ENCODE measurements at regions not wholly inside any gene's neighbourhood (a gene's known extent, or its start where the extent isn't known, plus 50 kb on each side); places are given as distances from the start of the nearest gene placed in this dataset.

- no peak for DNase-seq (ENCODE audit: low read depth)
Measured at GRCh38 chr12:46449316-46449715, 76.7 kb upstream of the SLC38A2 start.

DNA sequence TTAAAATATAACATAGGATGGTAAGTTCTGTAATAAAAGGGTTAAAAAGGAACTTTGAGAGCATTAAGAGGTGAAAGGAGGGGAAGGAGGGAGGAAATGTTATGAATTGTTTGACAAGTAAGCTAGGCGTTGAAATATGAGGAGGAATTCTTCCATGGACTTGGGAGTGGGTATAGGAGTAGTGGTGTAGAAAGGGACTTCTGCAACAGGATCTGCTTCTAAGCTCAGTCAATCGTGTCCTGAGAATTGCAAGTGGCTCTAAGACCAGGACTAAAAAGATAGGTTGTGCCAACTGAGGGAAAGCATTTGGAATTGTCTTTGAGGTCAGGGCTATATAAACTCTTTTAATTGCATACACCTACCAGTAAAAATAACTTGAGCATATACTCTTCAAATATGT is 74.1 kb upstream of the SLC38A2 start:
- DNase-seq (ENCODE audit: low read depth), result no peak

- no peak for DNase-seq (ENCODE audit: low read depth)
Measured at GRCh38 chr12:46445551-46446235, 73.1 kb upstream of the SLC38A2 start.

- no peak for DNase-seq (ENCODE audit: low read depth)
Measured at GRCh38 chr12:46445093-46445492, 72.5 kb upstream of the SLC38A2 start.

- no peak for DNase-seq (ENCODE audit: low read depth)
Measured at GRCh38 chr12:46443594-46444263, 71.2 kb upstream of the SLC38A2 start.

DNA sequence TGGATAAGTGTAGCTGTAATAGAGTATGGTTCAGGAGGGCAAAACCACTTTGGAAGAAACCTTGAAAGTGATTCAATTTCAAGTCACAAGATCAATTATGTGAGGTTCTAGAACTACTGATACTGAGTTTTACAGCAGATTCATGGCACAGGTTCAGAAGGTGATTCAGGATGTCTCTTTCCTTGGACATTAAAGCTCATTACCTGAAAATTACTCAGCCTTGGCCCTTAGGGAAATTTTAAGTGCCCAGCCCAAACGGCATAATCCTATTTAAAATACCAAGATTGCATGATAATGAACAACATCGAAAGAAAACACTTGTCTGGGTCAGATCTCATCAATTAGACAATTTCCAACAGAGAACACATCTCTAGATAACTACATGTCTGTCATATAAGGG is 70.2 kb upstream of the SLC38A2 start:
- DNase-seq (ENCODE audit: low read depth), result no peak

DNA sequence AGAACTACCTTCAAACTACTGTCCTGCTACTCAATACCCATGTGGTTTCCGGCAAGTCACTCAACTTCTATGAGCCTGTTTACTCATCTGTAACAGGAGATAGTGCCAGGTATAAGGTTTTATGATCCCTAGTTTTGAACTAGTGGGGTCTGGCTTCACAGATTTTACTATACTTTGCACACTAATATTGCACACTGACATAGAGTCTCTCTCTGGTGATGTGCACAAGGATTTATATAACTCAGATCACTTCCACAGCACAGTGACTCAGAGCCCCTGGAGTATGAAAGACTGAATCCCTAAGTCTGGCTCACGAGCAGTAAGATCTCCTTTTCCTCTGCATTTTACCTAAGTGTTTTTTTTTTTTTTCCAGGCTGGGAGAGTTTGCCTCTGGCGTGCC is 69.7 kb upstream of the SLC38A2 start:
- no peak for DNase-seq (ENCODE audit: low read depth)

- no peak for DNase-seq (ENCODE audit: low read depth)
Measured at GRCh38 chr12:46439793-46440511, 67.4 kb upstream of the SLC38A2 start.

GRCh38 chr12:46438719-46439319 is 66.2 kb upstream of the SLC38A2 start:
- DNase-seq (ENCODE audit: low read depth), result no peak

GRCh38 chr12:46438256-46438655 is 65.7 kb upstream of the SLC38A2 start:
- DNase-seq (ENCODE audit: low read depth), result no peak

GRCh38 chr12:46437469-46437868 is 64.9 kb upstream of the SLC38A2 start:
- no peak for DNase-seq (ENCODE audit: low read depth)

- no peak for DNase-seq (ENCODE audit: low read depth)
Measured at GRCh38 chr12:46436747-46437146, 64.2 kb upstream of the SLC38A2 start.

DNA sequence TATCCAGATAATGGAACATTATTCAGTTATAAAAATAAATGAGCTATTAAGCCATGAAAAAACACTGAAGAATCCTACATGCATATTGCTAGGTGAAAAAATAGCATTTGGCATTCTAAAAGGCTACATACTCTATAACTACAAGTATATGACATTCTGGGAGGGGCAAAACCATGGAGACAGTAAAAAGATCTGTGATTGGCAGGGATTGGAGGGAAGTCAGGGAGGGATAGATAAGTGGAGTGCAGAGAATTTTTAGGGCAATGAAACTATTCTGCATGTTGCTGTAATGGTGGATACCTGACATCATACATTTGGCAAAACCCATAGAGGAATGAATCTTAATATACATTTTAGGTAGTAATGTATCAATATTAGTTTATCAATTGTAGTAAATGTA is 63.1 kb upstream of the SLC38A2 start:
- DNase-seq (ENCODE audit: low read depth), result no peak

DNA sequence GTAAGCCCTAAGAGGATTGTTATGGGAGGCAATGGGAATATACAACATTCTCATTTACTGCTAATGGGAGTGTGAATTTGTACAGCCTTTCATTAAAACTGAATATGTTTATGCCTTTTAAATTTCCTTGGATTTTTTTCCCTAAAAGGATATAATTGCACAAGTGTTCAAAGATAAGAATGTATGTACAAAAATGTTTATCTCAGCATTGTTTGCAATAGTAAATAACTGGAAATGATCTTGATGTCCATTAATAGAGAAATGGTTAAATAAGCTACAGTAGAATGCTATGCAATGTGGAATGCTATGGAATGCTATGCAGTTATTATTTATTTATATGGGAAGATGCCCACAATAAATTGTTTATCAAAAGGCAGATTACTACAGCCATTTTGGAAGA is 62.5 kb upstream of the SLC38A2 start:
- DNase-seq (ENCODE audit: low read depth), result no peak

DNA sequence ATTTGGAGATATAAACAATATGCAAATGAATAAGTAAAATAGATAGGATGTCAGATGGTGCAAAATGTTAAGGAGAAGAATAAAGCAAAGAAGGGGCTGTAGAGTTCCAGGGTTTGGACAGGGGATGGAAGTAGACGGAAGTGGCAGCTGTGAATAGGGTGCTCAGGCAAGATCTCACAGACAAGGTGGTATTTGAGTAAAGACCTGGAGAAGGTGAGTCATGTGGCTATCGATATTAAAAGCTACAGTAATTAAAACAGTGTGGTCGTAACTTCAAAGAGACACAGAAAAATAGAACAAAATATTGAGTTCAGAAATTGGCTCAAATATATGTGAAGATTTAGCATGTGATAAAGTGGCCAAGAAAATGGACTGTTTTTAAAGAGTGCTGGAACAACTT is 61.3 kb upstream of the SLC38A2 start:
- no peak for DNase-seq (ENCODE audit: low read depth)

GRCh38 chr12:46432325-46432724 is 59.8 kb upstream of the SLC38A2 start:
- no peak for DNase-seq (ENCODE audit: low read depth)

DNA sequence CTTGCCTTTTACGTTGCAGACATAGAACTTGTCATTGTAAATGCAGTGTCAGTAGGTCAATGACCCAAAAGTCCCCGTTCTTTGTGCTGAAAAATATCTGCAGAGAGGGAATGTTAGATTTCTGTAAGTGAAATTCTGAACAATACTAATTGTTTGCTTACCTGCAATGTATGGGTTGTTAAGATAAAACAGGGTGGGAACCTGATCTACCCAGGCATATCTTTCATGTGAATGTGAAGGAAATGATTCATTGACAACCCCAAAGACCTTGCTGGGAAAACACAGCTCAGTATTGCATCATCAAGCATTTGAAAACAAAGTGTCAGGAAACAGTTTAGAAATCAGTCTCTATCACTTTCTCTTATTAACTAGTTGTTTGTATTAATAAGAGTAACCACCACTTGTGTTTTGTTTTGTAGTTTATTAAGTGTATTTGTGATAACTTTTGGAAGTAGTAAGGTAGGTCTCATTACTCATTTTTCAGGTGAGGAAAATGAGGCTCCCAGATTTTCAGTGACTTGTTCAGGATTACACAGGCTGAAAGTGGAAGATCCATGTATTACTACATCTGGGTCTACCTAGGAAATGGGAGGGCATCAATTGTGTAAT is 57.9 kb upstream of the SLC38A2 start:
- DNase-seq (ENCODE audit: low read depth), result peak; percentile 86

Measured in HS-5 (cell line).